Epithelial cell of proximal tubule (primary cell): ENCODE measurements at regions not wholly inside any gene's neighbourhood (a gene's known extent, or its start where the extent isn't known, plus 50 kb on each side); places are given as distances from the start of the nearest gene placed in this dataset.

Experiments
- DNase-seq: peaks from one replicate; pipeline ENCODE4 v3.0.0-alpha.2; 2011; ENCODE audit warnings: low read depth
- H3K4me3 ChIP-seq: 2 replicates; pipeline ENCODE4 v1.5.1; 2011; ENCODE audit warnings: low read depth, mild to moderate bottlenecking, low read length
- CTCF ChIP-seq: conservative IDR thresholded peaks from 2 replicates; pipeline ENCODE4 v1.5.1; 2012; ENCODE audit warnings: low read depth, mild to moderate bottlenecking, low read length

GRCh38 chr6:142697922-142698321 lies 247.1 kb downstream of the HIVEP2 start:
- no peak overlapping the region for H3K4me3 ChIP-seq
- no peak for DNase-seq
- no peak for TF ChIP-seq CTCF

GRCh38 chr6:142698751-142699150 lies 246.2 kb downstream of the HIVEP2 start:
- DNase-seq = no peak
- TF ChIP-seq CTCF = peak; percentile 47
- no peak overlapping the region for H3K4me3 ChIP-seq

- DNase-seq = no peak
- H3K4me3 ChIP-seq = no peak overlapping the region
These were observed 245.6 kb downstream of the HIVEP2 start for GRCh38 chr6:142699391-142699790.

GRCh38 chr6:142700032-142700431 lies 244.9 kb downstream of the HIVEP2 start:
- no peak for DNase-seq
- TF ChIP-seq CTCF = no peak

More at GRCh38 chr6:142699391-142699790, 245.6 kb downstream of the HIVEP2 start:
- no peak for TF ChIP-seq CTCF

GRCh38 chr6:142700671-142701312 lies 244.2 kb downstream of the HIVEP2 start:
- TF ChIP-seq CTCF = no peak
- no peak overlapping the region for H3K4me3 ChIP-seq
- DNase-seq = no peak

More at GRCh38 chr6:142700032-142700431, 244.9 kb downstream of the HIVEP2 start:
- H3K4me3 ChIP-seq = no peak overlapping the region
